ENCODE measurements at regions not wholly inside any gene's neighbourhood (a gene's known extent, or its start where the extent isn't known, plus 50 kb on each side); places are given as distances from the start of the nearest gene placed in this dataset.

GRCh38 chr11:128213461-128213860 is 373.9 kb downstream of the ETS1 start:
- no peak for DNase-seq

DNA sequence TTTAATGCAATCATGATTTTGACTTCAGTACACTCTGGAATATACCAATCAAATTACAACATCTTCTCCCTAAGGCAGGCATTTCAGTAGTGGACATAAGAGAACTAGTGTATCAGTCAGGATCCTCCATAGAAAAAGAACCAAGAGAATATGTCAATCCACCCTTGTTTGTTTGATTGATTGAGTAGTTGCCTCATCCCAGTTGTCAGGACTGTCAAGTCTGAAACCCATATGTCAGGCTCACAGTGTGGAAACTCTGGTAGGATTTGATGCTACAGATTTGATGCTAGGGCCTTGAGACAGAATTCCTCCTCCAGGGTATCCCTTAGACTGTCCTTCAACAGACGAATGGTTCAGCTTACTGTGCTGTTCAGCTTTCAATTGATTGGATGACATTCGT is 375.0 kb downstream of the ETS1 start:
- no peak for DNase-seq

DNA sequence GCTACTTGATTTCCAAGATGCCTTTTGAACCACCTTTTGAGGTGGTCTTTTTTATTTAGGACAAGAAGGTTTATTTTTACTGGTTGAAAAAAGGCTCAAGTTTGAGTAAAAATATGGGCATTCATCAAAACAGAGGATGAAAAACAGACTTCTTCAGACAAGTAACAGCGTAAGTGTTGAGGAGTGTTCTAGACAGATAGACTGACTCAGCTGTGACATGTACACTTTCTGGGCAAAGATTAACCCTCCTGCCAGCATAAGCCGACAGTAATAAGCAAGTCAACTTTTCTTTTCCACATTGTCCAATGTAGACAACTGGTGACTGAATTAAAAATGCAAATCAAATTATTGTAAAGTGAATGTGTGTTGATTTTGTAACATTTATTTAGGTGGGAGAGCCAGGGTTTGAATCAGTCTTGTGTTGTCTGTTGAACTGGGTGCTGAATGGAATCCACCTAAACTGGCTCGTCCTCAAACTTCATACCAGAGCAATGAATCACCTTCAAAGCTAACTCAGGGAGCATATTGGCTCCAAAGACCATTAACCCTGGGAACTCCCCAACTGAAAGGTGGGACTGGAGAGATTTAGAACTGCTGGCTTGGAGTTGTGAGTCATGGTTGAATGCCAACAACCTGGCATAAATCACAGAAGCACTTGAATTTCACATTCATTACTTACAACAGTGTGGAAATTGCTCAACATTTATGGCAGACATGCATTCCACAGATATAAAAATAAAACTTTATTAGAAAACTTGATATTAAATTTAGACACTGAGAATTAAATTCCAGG is 377.0 kb downstream of the ETS1 start:
- DNase-seq: no peak

GRCh38 chr11:128209138-128209435 is 378.3 kb downstream of the ETS1 start:
- DNase-seq: no peak

DNA sequence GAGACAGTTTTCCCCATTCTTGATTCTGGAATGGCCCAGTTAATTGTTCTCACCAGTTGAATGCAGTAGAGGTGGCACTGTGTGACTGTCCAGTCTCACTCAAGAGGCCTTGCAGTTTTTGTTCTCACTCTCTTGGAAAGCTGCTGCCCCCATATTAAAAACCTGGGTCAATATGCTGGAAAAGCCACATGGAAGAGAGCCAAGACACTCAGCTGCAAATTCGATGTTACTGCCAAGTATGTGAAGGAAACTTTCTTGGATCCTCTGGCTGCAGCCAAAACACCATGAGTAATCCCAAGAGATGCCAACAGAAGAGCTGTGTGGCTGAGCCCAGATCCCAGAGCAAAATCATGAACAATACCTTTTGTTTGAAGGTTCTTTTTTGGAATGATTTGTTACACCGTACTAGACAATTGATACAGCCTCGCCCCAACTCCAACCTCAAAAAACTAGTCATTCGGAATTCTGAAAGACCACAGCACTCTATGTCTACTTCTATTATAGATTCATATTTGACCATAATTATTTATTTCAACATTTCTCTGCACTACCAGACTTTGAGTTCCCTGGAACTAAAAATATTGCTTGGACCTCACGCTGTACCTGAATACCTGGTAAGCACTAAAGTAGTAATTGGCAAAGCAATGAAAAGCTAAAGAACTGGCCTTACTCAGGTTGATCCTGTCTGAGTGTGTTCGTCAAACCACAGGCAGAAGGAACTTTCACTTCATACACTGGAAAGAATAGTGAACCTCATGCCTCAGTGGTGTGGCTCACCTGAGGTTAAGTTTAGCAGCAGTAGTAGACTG is 378.8 kb downstream of the ETS1 start:
- DNase-seq: no peak

DNA sequence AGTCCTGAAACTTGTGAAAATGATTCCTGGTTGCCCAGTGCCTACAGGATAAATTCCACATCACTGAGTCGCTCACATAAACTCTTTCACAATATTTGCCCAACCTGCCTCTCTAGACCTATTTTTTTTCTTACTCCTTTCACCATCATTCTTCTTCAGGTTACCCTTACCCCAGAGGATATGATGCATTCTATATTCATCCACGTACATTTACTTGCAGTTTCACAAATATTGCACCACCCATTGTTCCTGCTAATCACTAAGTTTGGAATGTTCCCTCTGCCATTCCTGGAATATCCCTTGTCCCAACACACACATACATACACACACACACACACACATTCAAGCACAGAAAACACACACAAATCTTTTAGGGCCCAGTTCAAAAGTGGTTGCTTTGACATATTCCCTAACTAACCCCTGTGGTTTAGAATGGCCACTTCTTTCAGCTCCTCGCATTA is 379.5 kb downstream of the ETS1 start:
- no peak for DNase-seq

DNA sequence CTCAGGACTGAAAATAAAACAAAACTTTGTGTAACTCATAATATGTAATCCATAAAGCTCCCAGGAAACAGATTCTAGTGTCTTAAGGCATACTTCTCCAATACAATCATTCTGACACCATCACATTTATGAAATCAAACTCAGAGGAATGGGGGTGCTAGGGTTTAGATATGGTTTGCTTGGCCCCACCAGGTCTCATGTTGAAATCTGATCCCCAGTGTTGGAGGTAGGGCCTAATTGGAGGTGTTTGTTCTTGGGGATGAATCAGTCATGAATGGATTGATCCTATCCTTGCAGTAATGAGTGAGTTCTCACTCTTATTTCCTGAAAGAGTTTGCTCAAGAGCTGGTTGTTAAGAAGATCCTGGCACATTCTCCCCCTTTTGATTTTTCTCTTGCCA is 380.9 kb downstream of the ETS1 start:
- no peak for DNase-seq

GRCh38 chr11:128205796-128206195 is 381.6 kb downstream of the ETS1 start:
- no peak for DNase-seq

GRCh38 chr11:128204898-128205297 is 382.5 kb downstream of the ETS1 start:
- DNase-seq: no peak

GRCh38 chr11:128201801-128202200 is 385.6 kb downstream of the ETS1 start:
- DNase-seq: no peak

DNA sequence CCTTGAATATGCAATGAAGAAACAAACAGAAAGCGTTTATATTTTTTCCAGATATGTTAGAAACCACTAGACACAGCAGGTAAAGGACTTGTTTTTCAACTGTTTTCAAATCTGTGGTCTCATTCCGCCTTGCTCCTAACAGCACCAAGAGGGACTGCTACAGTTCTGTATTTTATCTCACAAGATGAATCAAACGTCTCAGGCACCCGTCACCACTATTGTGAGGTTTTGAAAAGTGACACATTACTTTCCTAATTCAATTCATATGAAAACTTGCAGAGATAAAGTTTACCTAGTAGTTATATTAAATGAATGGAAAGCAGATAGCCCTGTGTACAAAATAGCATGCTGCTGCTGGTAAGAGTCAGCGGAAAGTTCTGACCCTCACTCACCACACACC is 386.3 kb downstream of the ETS1 start:
- DNase-seq: no peak

GRCh38 chr11:128200467-128200866 is 386.9 kb downstream of the ETS1 start:
- no peak for DNase-seq

- DNase-seq: no peak
Measured at GRCh38 chr11:128198216-128198772, 389.1 kb downstream of the ETS1 start.

DNA sequence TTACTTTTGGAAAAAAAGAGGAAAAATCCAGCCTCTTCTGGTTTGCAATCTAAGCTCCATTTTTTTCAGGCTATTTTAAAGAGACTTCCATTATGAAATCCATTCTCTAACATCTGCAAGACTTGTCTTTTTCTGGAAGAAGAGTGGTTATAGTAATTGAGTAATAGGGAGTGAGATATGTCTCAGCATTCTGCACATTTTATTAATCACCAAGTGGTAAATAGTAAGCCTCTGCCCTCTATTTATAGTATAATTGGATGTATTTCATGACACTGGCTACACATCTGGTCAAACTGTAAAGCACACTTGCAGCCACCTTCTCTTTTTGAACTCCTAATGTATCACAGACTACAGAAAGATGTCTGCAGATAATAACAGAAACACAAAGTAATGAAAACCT is 391.1 kb downstream of the ETS1 start:
- DNase-seq: no peak

GRCh38 chr11:128195756-128196155 is 391.6 kb downstream of the ETS1 start:
- no peak for DNase-seq

DNA sequence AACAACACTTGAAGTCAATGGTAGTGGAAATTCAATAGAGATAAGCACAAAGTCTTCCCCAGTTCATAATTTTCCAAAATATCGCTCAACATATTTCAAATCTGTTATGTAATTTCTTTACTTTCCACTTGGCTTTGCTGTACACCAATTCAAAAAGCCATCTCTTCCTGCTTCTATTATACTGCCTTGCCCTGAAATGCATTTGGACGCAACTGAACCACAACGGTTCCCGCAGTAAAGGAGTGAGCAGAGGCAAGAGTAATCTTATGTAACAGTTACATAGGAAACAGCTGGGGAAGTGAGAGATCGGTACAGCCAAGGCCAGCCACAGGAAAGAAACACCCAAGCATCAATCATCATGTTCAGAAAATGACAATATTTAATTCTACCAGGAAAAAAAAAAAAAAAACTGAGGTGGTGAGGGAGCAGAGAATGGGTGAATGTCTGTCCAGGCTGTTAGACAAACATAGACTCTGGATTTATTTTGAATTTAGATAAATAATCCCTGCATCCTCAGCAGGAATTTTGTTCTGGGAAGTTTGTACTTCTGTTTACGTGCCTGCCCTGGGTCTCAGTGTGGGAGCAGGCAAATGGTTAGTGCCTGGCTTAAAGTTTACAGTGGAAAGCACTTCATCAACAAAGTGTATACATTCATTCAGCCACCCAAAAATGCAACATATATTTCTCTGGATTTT is 392.2 kb downstream of the ETS1 start:
- no peak for DNase-seq

- no peak for DNase-seq
Measured at GRCh38 chr11:128194216-128194615, 393.1 kb downstream of the ETS1 start.

GRCh38 chr11:128193615-128194014 is 393.7 kb downstream of the ETS1 start:
- no peak for DNase-seq

DNA sequence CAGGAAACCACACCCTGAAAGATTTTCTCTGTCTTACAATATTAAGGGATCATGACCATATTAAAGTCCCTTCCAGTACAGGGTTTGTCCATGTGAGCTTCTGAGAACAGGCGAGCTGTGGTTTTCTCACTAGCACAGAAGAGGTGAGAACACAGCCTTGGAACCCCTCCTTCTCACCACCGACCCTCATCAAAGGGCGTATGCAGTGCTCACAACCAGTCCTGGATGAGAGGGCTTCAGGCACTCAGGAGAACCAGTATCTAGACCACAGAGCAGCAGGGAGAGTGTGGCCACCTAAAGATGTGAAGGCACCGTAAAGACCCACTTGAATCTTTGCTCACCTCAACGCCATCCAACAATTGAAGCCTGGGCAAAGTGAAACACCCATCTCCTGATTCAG is 397.0 kb downstream of the ETS1 start:
- DNase-seq: no peak

GRCh38 chr11:128189823-128190222 is 397.5 kb downstream of the ETS1 start:
- DNase-seq: no peak

DNA sequence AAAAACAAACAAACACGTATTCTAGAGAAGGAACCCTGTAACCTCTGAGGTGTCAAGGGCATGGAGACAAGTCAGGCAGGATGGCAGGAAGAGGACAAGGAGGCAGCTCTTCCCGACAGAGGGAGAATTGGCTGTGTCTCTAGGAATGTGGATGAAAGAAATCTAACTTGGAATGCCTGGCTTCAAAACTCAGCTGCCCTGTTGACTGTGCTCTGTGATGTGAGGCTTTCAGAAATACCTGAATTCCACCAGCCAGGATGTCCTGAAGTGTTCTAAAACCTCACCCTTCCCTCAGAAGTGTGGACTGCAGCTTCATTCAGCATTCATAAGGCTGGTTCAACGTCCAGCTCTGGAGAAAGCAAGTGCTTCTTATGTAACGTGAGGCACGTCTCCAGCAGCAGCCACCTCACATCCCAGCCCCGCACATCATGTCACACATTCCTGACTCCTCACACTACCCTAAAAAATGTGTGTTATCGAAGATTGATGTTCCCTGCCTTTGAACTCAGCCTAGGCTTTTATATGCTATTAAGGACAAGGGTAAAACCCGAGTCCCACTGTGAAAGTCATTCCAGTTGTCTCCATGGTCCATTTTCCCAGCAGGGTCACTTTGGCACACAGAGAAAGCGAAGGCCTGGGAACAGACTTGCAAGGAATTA is 398.9 kb downstream of the ETS1 start:
- no peak for DNase-seq

GRCh38 chr11:128187835-128188234 is 399.5 kb downstream of the ETS1 start:
- DNase-seq: peak; percentile 59

- no peak for DNase-seq
Measured at GRCh38 chr11:128187377-128187776, 400.0 kb downstream of the ETS1 start.

Data from NCI-H146 (cell line).